ENCODE measurements at regions not wholly inside any gene's neighbourhood (a gene's known extent, or its start where the extent isn't known, plus 50 kb on each side); places are given as distances from the start of the nearest gene placed in this dataset.

- DNase-seq = no peak
- H3K9me3 ChIP-seq = no peaks in the 10 kb centered on the region
- 61 to 62% methylated on average over 4 of the region's 4 CpGs for WGBS, 2 donors
- ATAC-seq (ENCODE audit: low FRiP score in 2 of 2) = no peak
- H3K27me3 ChIP-seq = no peaks in the 10 kb centered on the region
- no peak for TF ChIP-seq POLR2AphosphoS5 (IDR thresholded peaks at IDR 0.05)
- TF ChIP-seq POLR2A (IDR thresholded peaks at IDR 0.05) = no peak
- TF ChIP-seq CTCF (IDR thresholded peaks at IDR 0.05) = no peak
- TF ChIP-seq EP300 (IDR thresholded peaks at IDR 0.05) = no peak
- no peaks in the 10 kb centered on the region for H3K36me3 ChIP-seq
- peaks cover 0 to 17% (median 0%) of the 10 kb centered on the region in 4 donors for H3K4me1 ChIP-seq
- H3K4me3 ChIP-seq = no peak overlapping the region
- no peak overlapping the region for H3K27ac ChIP-seq
These were observed 915.5 kb upstream of the LCORL start for GRCh38 chr4:18937080-18937479.

GRCh38 chr4:18935659-18936345 lies 914.2 kb upstream of the LCORL start:
- H3K4me1 ChIP-seq = peaks cover 0 to 17% (median 0%) of the 10 kb centered on the region in 4 donors
- TF ChIP-seq POLR2AphosphoS5 (IDR thresholded peaks at IDR 0.05) = no peak
- no peak for TF ChIP-seq POLR2A (IDR thresholded peaks at IDR 0.05)
- no peak for TF ChIP-seq CTCF (IDR thresholded peaks at IDR 0.05)
- no peak overlapping the region for H3K4me3 ChIP-seq
- DNase-seq = no peak
- 56 to 58% methylated on average over 7 of the region's 7 CpGs for WGBS, 2 donors
- no peak for ATAC-seq (ENCODE audit: low FRiP score in 2 of 2)
- no peaks in the 10 kb centered on the region for H3K27me3 ChIP-seq
- H3K36me3 ChIP-seq = no peaks in the 10 kb centered on the region
- no peak overlapping the region for H3K27ac ChIP-seq
- H3K9me3 ChIP-seq = no peaks in the 10 kb centered on the region

GRCh38 chr4:18934197-18934596 lies 912.6 kb upstream of the LCORL start:
- peaks cover 0 to 17% (median 0%) of the 10 kb centered on the region in 4 donors for H3K4me1 ChIP-seq
- no peak for DNase-seq
- no peak overlapping the region for H3K4me3 ChIP-seq
- no peaks in the 10 kb centered on the region for H3K9me3 ChIP-seq
- 45 to 50% methylated on average over 4 of the region's 4 CpGs for WGBS, 2 donors
- no peak for TF ChIP-seq EP300 (IDR thresholded peaks at IDR 0.05)
- TF ChIP-seq CTCF (IDR thresholded peaks at IDR 0.05) = no peak
- TF ChIP-seq POLR2A (IDR thresholded peaks at IDR 0.05) = no peak
- TF ChIP-seq POLR2AphosphoS5 (IDR thresholded peaks at IDR 0.05) = no peak
- no peaks in the 10 kb centered on the region for H3K27me3 ChIP-seq
- no peaks in the 10 kb centered on the region for H3K36me3 ChIP-seq
- H3K27ac ChIP-seq = no peak overlapping the region
- ATAC-seq (ENCODE audit: low FRiP score in 2 of 2) = no peak

GRCh38 chr4:18932730-18933339 lies 911.3 kb upstream of the LCORL start:
- TF ChIP-seq POLR2A (IDR thresholded peaks at IDR 0.05) = no peak
- TF ChIP-seq POLR2AphosphoS5 (IDR thresholded peaks at IDR 0.05) = no peak
- TF ChIP-seq EP300 (IDR thresholded peaks at IDR 0.05) = no peak
- TF ChIP-seq CTCF (IDR thresholded peaks at IDR 0.05) = no peak
- ATAC-seq (ENCODE audit: low FRiP score in 2 of 2) (no peak), DNase-seq (no peak)
- no peak overlapping the region for H3K27ac ChIP-seq
- no peaks in the 10 kb centered on the region for H3K36me3 ChIP-seq
- no peaks in the 10 kb centered on the region for H3K9me3 ChIP-seq
- 87 to 89% methylated on average over 1 of the region's 1 CpG for WGBS, 2 donors
- no peak overlapping the region for H3K4me3 ChIP-seq
- peaks cover 0 to 17% (median 0%) of the 10 kb centered on the region in 4 donors for H3K4me1 ChIP-seq
- H3K27me3 ChIP-seq = no peaks in the 10 kb centered on the region
